Left lung (tissue), 4 donors: ENCODE measurements at regions not wholly inside any gene's neighbourhood (a gene's known extent, or its start where the extent isn't known, plus 50 kb on each side); places are given as distances from the start of the nearest gene placed in this dataset.

Experiments used
- ATAC-seq: fragments of 200-7000 bp; cut with Tn5 transposase; one replicate; pipeline ENCODE4 v1.9.1; 2020; ENCODE audit warnings: moderate library complexity
- DNase-seq, 4 donors: peaks; one replicate each; pipeline ENCODE4 v3.0.0-alpha.2; 2013 to 2020
- H3K27ac ChIP-seq, 2 donors: fragments of 200-600 bp; sonication (generic) in 1 of 2; one replicate each; pipeline versions ENCODE4 v1.5.0 to v1.8.0; 2020 to 2021
- H3K27me3 ChIP-seq, 2 donors: fragments of 200-600 bp; sonication (generic) in 1 of 2; one replicate each; pipeline versions ENCODE4 v1.5.0 to v1.8.0; 2020 to 2021
- H3K36me3 ChIP-seq, 2 donors: fragments of 200-600 bp; sonication (generic) in 1 of 2; one replicate each; pipeline versions ENCODE4 v1.5.0 to v1.8.0; 2020 to 2021
- H3K4me1 ChIP-seq, 2 donors: fragments of 200-600 bp; one replicate each; pipeline ENCODE4 v1.8.0; 2021
- H3K4me3 ChIP-seq, 2 donors: fragments of 200-600 bp; sonication (generic) in 1 of 2; one replicate each; pipeline versions ENCODE4 v1.5.0 to v1.8.0; 2020 to 2021; ENCODE audit warnings: mild to moderate bottlenecking in 1 of 2
- H3K9me3 ChIP-seq, 2 donors: fragments of 200-600 bp; sonication (generic) in 1 of 2; one replicate each; pipeline versions ENCODE4 v1.5.0 to v1.8.0; 2020 to 2021
- intact Hi-C, 2 donors: fragments of 100-400 bp; cut with DNase I; formaldehyde crosslinking; loops; one replicate each; pipeline versions ENCODE4 v1.11.2 to v1.14.2; 2022
- TF ChIP-seq, protein P1 (sequence below), 2 donors: fragments of 200-600 bp; sonication (generic) in 1 of 2; IDR thresholded peaks; one replicate each; pipeline versions ENCODE4 v1.5.0 to v1.8.0; 2021; ENCODE audit warnings: antibody characterized with exemption in 2 of 2
- donor health status: DM: no; HTN: yes; CAD: no.
- donor health status: DM: no; HTN: no; CAD: no.

DNA sequence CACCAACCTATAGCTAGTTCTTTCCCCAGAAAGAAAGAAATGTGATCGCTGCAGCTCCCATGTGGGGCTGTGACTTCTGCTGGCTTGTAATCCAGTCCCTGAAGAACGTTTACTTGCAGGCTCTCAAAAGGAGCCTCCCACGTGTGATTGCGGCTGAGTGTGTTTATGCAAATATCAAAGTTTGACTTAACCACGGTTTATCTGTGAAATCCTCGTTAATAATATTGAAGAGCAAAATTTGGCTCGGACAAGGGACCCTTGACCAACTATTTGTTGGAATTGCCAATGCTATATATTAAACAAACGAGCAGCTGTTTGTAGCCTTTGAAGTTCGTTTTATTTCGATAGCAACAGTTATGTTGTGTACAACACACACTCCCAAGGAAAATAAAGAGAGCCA is 470.1 kb upstream of the NRP1 start:
- no peak overlapping the region for H3K27ac ChIP-seq
- no peaks in the 10 kb centered on the region for H3K36me3 ChIP-seq
- no peaks in the 10 kb centered on the region for H3K4me1 ChIP-seq
- H3K27me3 ChIP-seq, result no peaks in the 10 kb centered on the region
- DNase-seq (peak in 3 of 4 donors; percentile 39 to 80 (median 75)), ATAC-seq (peak; percentile 69)
- H3K9me3 ChIP-seq, result no peaks in the 10 kb centered on the region
- H3K4me3 ChIP-seq, result no peak overlapping the region
- TF ChIP-seq, protein P1, sequence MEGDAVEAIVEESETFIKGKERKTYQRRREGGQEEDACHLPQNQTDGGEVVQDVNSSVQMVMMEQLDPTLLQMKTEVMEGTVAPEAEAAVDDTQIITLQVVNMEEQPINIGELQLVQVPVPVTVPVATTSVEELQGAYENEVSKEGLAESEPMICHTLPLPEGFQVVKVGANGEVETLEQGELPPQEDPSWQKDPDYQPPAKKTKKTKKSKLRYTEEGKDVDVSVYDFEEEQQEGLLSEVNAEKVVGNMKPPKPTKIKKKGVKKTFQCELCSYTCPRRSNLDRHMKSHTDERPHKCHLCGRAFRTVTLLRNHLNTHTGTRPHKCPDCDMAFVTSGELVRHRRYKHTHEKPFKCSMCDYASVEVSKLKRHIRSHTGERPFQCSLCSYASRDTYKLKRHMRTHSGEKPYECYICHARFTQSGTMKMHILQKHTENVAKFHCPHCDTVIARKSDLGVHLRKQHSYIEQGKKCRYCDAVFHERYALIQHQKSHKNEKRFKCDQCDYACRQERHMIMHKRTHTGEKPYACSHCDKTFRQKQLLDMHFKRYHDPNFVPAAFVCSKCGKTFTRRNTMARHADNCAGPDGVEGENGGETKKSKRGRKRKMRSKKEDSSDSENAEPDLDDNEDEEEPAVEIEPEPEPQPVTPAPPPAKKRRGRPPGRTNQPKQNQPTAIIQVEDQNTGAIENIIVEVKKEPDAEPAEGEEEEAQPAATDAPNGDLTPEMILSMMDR (IDR thresholded peaks at IDR 0.05), result no peak
- intact Hi-C loops, result no loop called here

DNA sequence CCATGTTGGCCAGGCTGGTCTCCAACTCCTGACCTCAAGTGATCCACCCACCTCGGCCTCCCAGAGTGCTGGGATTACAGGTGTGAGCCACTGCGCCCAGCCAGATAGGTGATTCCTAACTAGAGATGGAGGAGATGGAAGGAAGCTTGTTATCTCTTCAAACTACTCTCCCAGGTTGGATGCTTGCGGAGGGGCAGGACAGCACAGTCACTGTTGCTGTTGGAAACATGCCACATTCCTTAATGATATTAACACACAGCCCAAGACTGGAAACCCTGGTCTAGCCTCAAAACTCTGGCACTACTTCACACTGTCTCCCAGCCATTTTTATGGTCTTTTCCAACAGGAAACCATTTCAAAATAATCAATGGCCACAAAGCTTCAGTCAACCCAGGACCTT is 468.8 kb upstream of the NRP1 start:
- TF ChIP-seq, protein P1 (IDR thresholded peaks at IDR 0.05), result no peak
- H3K4me3 ChIP-seq, result no peak overlapping the region
- no peaks in the 10 kb centered on the region for H3K9me3 ChIP-seq
- no peak for DNase-seq
- no peaks in the 10 kb centered on the region for H3K4me1 ChIP-seq
- intact Hi-C loops, result no loop called here
- no peak for ATAC-seq
- H3K27me3 ChIP-seq, result no peaks in the 10 kb centered on the region
- H3K27ac ChIP-seq, result no peak overlapping the region
- no peaks in the 10 kb centered on the region for H3K36me3 ChIP-seq

DNA sequence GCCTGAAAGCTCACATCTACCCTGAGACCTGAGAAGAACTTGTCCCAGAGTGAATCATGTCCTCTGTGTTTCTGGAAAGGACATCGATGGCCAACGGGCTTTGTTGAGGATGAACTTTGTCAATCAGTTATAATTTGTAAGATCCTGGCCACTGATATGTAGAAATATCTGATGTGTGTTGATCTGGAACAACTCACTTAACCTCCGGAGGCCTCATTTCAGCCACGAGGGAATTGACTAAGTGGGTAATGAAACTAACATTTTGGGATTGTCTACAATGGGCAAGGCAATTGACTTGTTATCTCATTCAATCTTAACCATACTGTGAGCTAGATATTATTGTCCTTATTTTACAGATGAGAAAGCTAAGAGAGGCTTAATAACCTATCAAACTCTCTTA is 468.1 kb upstream of the NRP1 start:
- H3K27me3 ChIP-seq, result no peaks in the 10 kb centered on the region
- no peak overlapping the region for H3K27ac ChIP-seq
- intact Hi-C loops, result no loop called here
- no peaks in the 10 kb centered on the region for H3K9me3 ChIP-seq
- H3K4me3 ChIP-seq, result no peak overlapping the region
- no peak for ATAC-seq
- no peaks in the 10 kb centered on the region for H3K36me3 ChIP-seq
- TF ChIP-seq, protein P1 (IDR thresholded peaks at IDR 0.05), result no peak
- no peak for DNase-seq
- no peaks in the 10 kb centered on the region for H3K4me1 ChIP-seq

DNA sequence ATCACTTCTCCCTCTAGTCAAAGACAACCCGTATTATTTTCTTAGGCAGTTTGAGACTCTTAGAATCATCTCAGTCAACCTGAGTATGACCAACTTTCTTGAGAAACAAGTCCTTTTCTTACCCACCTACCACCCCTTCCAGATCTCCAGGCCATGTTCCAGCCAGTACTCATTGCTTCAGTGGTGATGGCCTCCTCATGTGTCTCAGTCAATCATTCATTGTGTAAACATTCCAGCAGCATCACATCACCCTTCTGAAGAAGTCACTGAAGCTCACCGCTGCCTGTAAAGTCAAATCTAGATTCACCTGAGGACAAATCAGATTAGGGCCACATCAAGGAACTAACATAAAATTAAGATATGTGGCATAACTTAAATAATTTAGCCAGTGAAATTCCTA is 467.2 kb upstream of the NRP1 start:
- ATAC-seq (no peak), DNase-seq (no peak)
- Histone ChIP-seq H3K36me3 (no peaks in the 10 kb centered on the region), H3K27me3 (no peaks in the 10 kb centered on the region), H3K4me3 (no peak overlapping the region), H3K27ac (no peak overlapping the region), H3K9me3 (no peaks in the 10 kb centered on the region), H3K4me1 (no peaks in the 10 kb centered on the region)
- intact Hi-C loops, result no loop called here
- TF ChIP-seq, protein P1 (IDR thresholded peaks at IDR 0.05), result no peak

DNA sequence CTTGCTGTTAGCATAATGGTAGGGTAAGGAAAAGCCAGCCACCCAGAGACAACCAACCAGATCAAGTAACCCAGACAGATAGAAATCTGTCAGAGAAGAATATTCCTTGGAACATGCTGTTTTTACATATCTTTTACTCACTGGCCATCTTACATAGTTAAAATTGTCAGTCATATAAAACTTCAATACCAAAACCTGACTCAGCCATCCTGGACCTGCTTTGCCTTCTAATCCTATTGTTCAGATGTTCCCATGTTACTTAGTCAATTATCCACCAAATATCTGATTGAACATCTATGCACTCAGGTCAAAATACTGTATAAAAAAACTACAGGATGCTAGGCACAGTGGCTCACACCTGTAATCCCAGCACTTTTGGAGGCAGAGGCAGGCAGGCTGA is 466.5 kb upstream of the NRP1 start:
- no peak overlapping the region for H3K4me3 ChIP-seq
- H3K36me3 ChIP-seq, result no peaks in the 10 kb centered on the region
- TF ChIP-seq, protein P1 (IDR thresholded peaks at IDR 0.05), result no peak
- H3K4me1 ChIP-seq, result no peaks in the 10 kb centered on the region
- ATAC-seq, result no peak
- intact Hi-C loops, result no loop called here
- no peak for DNase-seq
- no peaks in the 10 kb centered on the region for H3K27me3 ChIP-seq
- H3K9me3 ChIP-seq, result no peaks in the 10 kb centered on the region
- no peak overlapping the region for H3K27ac ChIP-seq
